NCI-H69 (cell line): ENCODE measurements at regions not wholly inside any gene's neighbourhood (a gene's known extent, or its start where the extent isn't known, plus 50 kb on each side); places are given as distances from the start of the nearest gene placed in this dataset.
"Not testable (repeated sequence)": the region's sequence is repeated elsewhere in the genome, so short reads cannot be mapped to it uniquely, and the experiment has no call there.

Experiments
- DNase-seq: peaks from one replicate; lab custom pipeline; 2025; lab: John Stamatoyannopoulos, UW

- DNase-seq = no peak
Measured at GRCh38 chr3:165635791-165636683, 201.2 kb downstream of the BCHE start.

GRCh38 chr3:165624761-165625160 lies 212.5 kb downstream of the BCHE start:
- no peak for DNase-seq

GRCh38 chr3:165622356-165622755 lies 214.9 kb downstream of the BCHE start:
- DNase-seq = no peak

- no peak for DNase-seq
Measured at GRCh38 chr3:165619069-165619468, 218.2 kb downstream of the BCHE start.

GRCh38 chr3:165617134-165617533 lies 220.1 kb downstream of the BCHE start:
- no peak for DNase-seq

- no peak for DNase-seq
Measured at GRCh38 chr3:165614337-165614736, 222.9 kb downstream of the BCHE start.

- DNase-seq = no peak
Measured at GRCh38 chr3:165613014-165613413, 224.2 kb downstream of the BCHE start.

- DNase-seq = no peak
Measured at GRCh38 chr3:165607221-165607620, 230.0 kb downstream of the BCHE start.

GRCh38 chr3:165603196-165603595 lies 234.0 kb downstream of the BCHE start:
- DNase-seq = no peak

GRCh38 chr3:165572566-165572965 lies 264.7 kb downstream of the BCHE start:
- DNase-seq = not testable (repeated sequence)

GRCh38 chr3:165568907-165569462 lies 268.2 kb downstream of the BCHE start:
- DNase-seq = no peak

- no peak for DNase-seq
Measured at GRCh38 chr3:165555785-165556184, 281.4 kb downstream of the BCHE start.

GRCh38 chr3:165553371-165553770 lies 283.9 kb downstream of the BCHE start:
- DNase-seq = no peak

GRCh38 chr3:165549665-165550064 lies 287.6 kb downstream of the BCHE start:
- DNase-seq = peak; percentile 18

- no peak for DNase-seq
Measured at GRCh38 chr3:165549037-165549436, 288.2 kb downstream of the BCHE start.

- DNase-seq = peak; percentile 22
Measured at GRCh38 chr3:165545059-165545458, 292.2 kb downstream of the BCHE start.

GRCh38 chr3:165544432-165544831 lies 292.8 kb downstream of the BCHE start:
- DNase-seq = no peak

GRCh38 chr3:165538166-165538565 lies 299.1 kb downstream of the BCHE start:
- no peak for DNase-seq

GRCh38 chr3:165532851-165533250 lies 304.4 kb downstream of the BCHE start:
- no peak for DNase-seq

- no peak for DNase-seq
Measured at GRCh38 chr3:165529451-165529850, 307.8 kb downstream of the BCHE start.

GRCh38 chr3:165526367-165526766 lies 310.9 kb downstream of the BCHE start:
- peak; percentile 16 for DNase-seq

GRCh38 chr3:165523801-165524200 lies 313.4 kb downstream of the BCHE start:
- DNase-seq = no peak

- DNase-seq = no peak
Measured at GRCh38 chr3:165522386-165522785, 314.8 kb downstream of the BCHE start.
